Posterior vena cava (tissue), 2 donors: ENCODE measurements at regions not wholly inside any gene's neighbourhood (a gene's known extent, or its start where the extent isn't known, plus 50 kb on each side); places are given as distances from the start of the nearest gene placed in this dataset.
"Not testable (repeated sequence)": the region's sequence is repeated elsewhere in the genome, so short reads cannot be mapped to it uniquely, and the experiment has no call there.

Source experiments
- DNase-seq: peaks from one replicate; pipeline ENCODE4 v3.0.0-alpha.2; 2020; ENCODE audit warnings: low spot score
- intact Hi-C, 2 donors: fragments of 100-400 bp; cut with DNase I; formaldehyde crosslinking; loops; one replicate each; pipeline versions ENCODE4 v1.14.1 to v1.14.2; 2022 to 2023
- donor health status: DM: yes; HTN: yes; CAD: no.
- donor health status: DM: yes; HTN: yes; CAD: no.

- intact Hi-C loops: no loop called here
- no peak for DNase-seq
Observed at GRCh38 chr14:44873536-44873935, 88.2 kb downstream of the KLHL28 start.

GRCh38 chr14:44866770-44867169 is 95.0 kb downstream of the KLHL28 start:
- DNase-seq: no peak
- intact Hi-C loops: no loop called here

GRCh38 chr14:44866322-44866721 is 95.4 kb downstream of the KLHL28 start:
- DNase-seq: no peak
- intact Hi-C loops: no loop called here

- intact Hi-C loops: no loop called here
- DNase-seq: no peak
Observed at GRCh38 chr14:44863271-44863670, 98.5 kb downstream of the KLHL28 start.

- intact Hi-C loops: no loop called here
- no peak for DNase-seq
Observed at GRCh38 chr14:44854114-44854513, 107.6 kb downstream of the KLHL28 start.

- DNase-seq: no peak
- intact Hi-C loops: no loop called here
Observed at GRCh38 chr14:44847526-44848309, 114.0 kb downstream of the KLHL28 start.

- no peak for DNase-seq
- intact Hi-C loops: no loop called here
Observed at GRCh38 chr14:44846232-44846824, 115.4 kb downstream of the KLHL28 start.

GRCh38 chr14:44835928-44836327 is 125.8 kb downstream of the KLHL28 start:
- intact Hi-C loops, DNase-seq: not testable (repeated sequence)

GRCh38 chr14:44833376-44834060 is 128.2 kb downstream of the KLHL28 start:
- no peak for DNase-seq
- intact Hi-C loops: no loop called here

GRCh38 chr14:44830371-44830770 is 131.4 kb downstream of the KLHL28 start:
- intact Hi-C loops: no loop called here
- DNase-seq: no peak

- intact Hi-C loops: no loop called here
- DNase-seq: no peak
Observed at GRCh38 chr14:44829021-44829420, 132.7 kb downstream of the KLHL28 start.

- DNase-seq: no peak
- intact Hi-C loops: no loop called here
Observed at GRCh38 chr14:44828023-44828422, 133.7 kb downstream of the KLHL28 start.

- intact Hi-C loops: no loop called here
- DNase-seq: no peak
Observed at GRCh38 chr14:44820230-44820964, 141.3 kb downstream of the KLHL28 start.

GRCh38 chr14:44814196-44814595 is 147.6 kb downstream of the KLHL28 start:
- no peak for DNase-seq
- intact Hi-C loops: no loop called here

- intact Hi-C loops: no loop called here
- DNase-seq: no peak
Observed at GRCh38 chr14:44812672-44813071, 149.1 kb downstream of the KLHL28 start.

GRCh38 chr14:44804391-44804790 is 157.4 kb downstream of the KLHL28 start:
- no peak for DNase-seq
- intact Hi-C loops: no loop called here

- intact Hi-C loops: no loop called here
- DNase-seq: no peak
Observed at GRCh38 chr14:44803239-44803905, 158.4 kb downstream of the KLHL28 start.

- no peak for DNase-seq
- intact Hi-C loops: no loop called here
Observed at GRCh38 chr14:44798386-44799242, 163.1 kb downstream of the KLHL28 start.

GRCh38 chr14:44795725-44796124 is 166.0 kb downstream of the KLHL28 start:
- intact Hi-C loops: no loop called here

More at GRCh38 chr14:44795725-44796124, 166.0 kb downstream of the KLHL28 start:
- DNase-seq: no peak
